ENCODE measurements at regions not wholly inside any gene's neighbourhood (a gene's known extent, or its start where the extent isn't known, plus 50 kb on each side); places are given as distances from the start of the nearest gene placed in this dataset.
A peak's percentile ranks its signal among the peaks of the same experiment; 100 is the strongest.
"Not testable (repeated sequence)": the region's sequence is repeated elsewhere in the genome, so short reads cannot be mapped to it uniquely, and the experiment has no call there.

DNA sequence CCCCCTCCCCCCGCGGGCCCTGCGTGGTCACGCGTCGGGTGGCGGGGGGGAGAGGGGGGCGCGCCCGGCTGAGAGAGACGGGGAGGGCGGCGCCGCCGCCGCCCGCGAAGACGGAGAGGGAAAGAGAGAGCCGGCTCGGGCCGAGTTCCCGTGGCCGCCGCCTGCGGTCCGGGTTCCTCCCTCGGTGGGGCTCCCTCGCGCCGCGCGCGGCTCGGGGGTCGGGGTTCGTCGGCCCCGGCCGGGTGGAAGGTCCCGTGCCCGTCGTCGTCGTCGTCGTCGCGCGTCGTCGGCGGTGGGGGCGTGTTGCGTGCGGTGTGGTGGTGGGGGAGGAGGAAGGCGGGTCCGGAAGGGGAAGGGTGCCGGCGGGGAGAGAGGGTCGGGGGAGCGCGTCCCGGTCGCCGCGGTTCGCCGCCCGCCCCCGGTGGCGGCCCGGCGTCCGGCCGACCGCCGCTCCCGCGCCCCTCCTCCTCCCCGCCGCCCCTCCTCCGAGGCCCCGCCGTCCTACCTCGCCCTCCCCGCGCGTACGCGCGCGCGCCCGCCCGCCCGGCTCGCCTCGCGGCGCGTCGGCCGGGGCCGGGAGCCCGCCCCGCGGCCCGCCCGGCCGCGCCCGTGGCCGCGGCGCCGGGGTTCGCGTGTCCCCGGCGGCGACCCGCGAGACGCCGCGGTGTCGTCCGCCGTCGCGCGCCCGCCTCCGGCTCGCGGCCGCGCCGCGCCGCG is 2264.1 kb upstream of the TPTE start:
- no CpG with 5 or more reads among the region's 143 CpGs for WGBS (ENCODE audit: insufficient coverage)

DNA sequence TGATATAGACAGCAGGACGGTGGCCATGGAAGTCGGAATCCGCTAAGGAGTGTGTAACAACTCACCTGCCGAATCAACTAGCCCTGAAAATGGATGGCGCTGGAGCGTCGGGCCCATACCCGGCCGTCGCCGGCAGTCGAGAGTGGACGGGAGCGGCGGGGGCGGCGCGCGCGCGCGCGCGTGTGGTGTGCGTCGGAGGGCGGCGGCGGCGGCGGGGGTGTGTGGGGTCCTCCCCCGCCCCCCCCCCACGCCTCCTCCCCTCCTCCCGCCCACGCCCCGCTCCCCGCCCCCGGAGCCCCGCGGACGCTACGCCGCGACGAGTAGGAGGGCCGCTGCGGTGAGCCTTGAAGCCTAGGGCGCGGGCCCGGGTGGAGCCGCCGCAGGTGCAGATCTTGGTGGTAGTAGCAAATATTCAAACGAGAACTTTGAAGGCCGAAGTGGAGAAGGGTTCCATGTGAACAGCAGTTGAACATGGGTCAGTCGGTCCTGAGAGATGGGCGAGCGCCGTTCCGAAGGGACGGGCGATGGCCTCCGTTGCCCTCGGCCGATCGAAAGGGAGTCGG is 2261.2 kb upstream of the TPTE start:
- H3K4me1 ChIP-seq (ENCODE audit: control extremely low read depth in 1 of 4, control insufficient read depth in 4 of 4, insufficient read depth in 4 of 4, low read length in 3 of 4); H3K4me3 ChIP-seq (ENCODE audit: control insufficient read depth in 1 of 7, extremely low read depth in 1 of 7, insufficient read depth in 4 of 7, low read depth in 2 of 7, low read length in 6 of 7); POLR2A ChIA-PET; H3K27ac ChIP-seq (ENCODE audit: insufficient read depth in 1 of 2, low read depth in 1 of 2, low read length in 2 of 2, poor library complexity in 1 of 2, severe bottlenecking in 2 of 2); H3K36me3 ChIP-seq (ENCODE audit: control insufficient read depth in 4 of 4, insufficient read depth in 4 of 4, low read length in 3 of 4); CTCF ChIA-PET; H3K9me3 ChIP-seq (ENCODE audit: control extremely low read depth in 1 of 5, control insufficient read depth in 4 of 5, insufficient read depth in 2 of 5, low read depth in 1 of 5, low read length in 4 of 5); H3K27me3 ChIP-seq (replicated peaks in 2 of 5; ENCODE audit: control insufficient read depth in 4 of 5, insufficient read depth in 5 of 5, low read length in 4 of 5); DNase-seq: not testable (repeated sequence)
- no CpG with 5 or more reads among the region's 66 CpGs for WGBS (ENCODE audit: insufficient coverage)

More for the DNA sequence above, 2264.1 kb upstream of the TPTE start:
- H3K36me3 ChIP-seq (ENCODE audit: control insufficient read depth in 4 of 4, insufficient read depth in 4 of 4, low read length in 3 of 4); H3K27me3 ChIP-seq (replicated peaks in 2 of 5; ENCODE audit: control insufficient read depth in 4 of 5, insufficient read depth in 5 of 5, low read length in 4 of 5); H3K9me3 ChIP-seq (ENCODE audit: control extremely low read depth in 1 of 5, control insufficient read depth in 4 of 5, insufficient read depth in 2 of 5, low read depth in 1 of 5, low read length in 4 of 5); H3K4me1 ChIP-seq (ENCODE audit: control extremely low read depth in 1 of 4, control insufficient read depth in 4 of 4, insufficient read depth in 4 of 4, low read length in 3 of 4); POLR2A ChIA-PET; CTCF ChIA-PET; H3K4me3 ChIP-seq (ENCODE audit: control insufficient read depth in 1 of 7, extremely low read depth in 1 of 7, insufficient read depth in 4 of 7, low read depth in 2 of 7, low read length in 6 of 7); H3K27ac ChIP-seq (ENCODE audit: insufficient read depth in 1 of 2, low read depth in 1 of 2, low read length in 2 of 2, poor library complexity in 1 of 2, severe bottlenecking in 2 of 2): not testable (repeated sequence)
- peak in 2 of 3 donors; percentile 23 to 40 for DNase-seq
